RWPE1 (cell line): ENCODE measurements at regions not wholly inside any gene's neighbourhood (a gene's known extent, or its start where the extent isn't known, plus 50 kb on each side); places are given as distances from the start of the nearest gene placed in this dataset.

Source experiments
- CTCF ChIA-PET: fragments of 350-600 bp; sonication (Branson Sonifier 250); formaldehyde crosslinking; extraction: SDS; loops from one replicate; lab custom pipeline; 2021; lab: Yijun Ruan, JAX
- POLR2A ChIA-PET: fragments of 400-600 bp; formaldehyde crosslinking; extraction: SDS; loops from one replicate; lab custom pipeline; 2020; ENCODE audit warnings: antibody characterized with exemption; ENCODE audit not compliant: low non-redundant PET; lab: Yijun Ruan, JAX
- DNase-seq: peaks from one replicate; pipeline ENCODE4 v3.0.0; 2012; ENCODE audit warnings: low spot score
- H3K27ac ChIP-seq: fragments of 450-650 bp; 2 replicates; pipeline ENCODE4 v1.5.1; 2017
- TF ChIP-seq, protein P1 (sequence below): fragments of 450-650 bp; conservative IDR thresholded peaks from 2 replicates; pipeline ENCODE4 v1.5.1; 2017; ENCODE audit warnings: low read depth, mild to moderate bottlenecking

DNA sequence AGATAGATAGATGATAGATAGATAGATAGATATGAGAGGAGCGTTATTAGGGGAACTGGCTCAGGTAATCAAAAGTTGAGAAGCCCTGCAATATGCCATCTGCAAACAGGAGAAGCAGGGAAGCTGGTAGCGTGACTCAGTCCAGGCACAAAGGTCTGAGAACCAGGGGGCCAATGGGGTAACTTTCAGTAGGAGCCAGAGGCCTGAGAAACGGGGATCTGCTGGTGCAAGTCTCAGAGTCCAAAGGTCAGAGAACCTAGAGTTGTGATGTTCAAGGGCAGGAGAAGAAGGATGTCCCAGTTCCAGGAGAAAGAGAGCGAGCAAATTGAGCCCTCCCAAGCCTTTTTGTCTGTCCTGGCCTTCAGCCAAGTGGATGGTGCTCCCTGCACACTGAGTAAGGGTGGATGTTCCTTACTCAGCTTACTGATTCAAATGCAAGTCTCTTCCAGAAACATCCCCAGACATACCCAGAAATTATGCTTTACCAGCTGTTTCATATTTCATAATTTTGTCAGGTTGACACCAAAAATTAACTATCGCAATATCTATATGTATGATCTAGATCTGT is 52.5 kb upstream of the SLC22A11 start:
- TF ChIP-seq, protein P1, sequence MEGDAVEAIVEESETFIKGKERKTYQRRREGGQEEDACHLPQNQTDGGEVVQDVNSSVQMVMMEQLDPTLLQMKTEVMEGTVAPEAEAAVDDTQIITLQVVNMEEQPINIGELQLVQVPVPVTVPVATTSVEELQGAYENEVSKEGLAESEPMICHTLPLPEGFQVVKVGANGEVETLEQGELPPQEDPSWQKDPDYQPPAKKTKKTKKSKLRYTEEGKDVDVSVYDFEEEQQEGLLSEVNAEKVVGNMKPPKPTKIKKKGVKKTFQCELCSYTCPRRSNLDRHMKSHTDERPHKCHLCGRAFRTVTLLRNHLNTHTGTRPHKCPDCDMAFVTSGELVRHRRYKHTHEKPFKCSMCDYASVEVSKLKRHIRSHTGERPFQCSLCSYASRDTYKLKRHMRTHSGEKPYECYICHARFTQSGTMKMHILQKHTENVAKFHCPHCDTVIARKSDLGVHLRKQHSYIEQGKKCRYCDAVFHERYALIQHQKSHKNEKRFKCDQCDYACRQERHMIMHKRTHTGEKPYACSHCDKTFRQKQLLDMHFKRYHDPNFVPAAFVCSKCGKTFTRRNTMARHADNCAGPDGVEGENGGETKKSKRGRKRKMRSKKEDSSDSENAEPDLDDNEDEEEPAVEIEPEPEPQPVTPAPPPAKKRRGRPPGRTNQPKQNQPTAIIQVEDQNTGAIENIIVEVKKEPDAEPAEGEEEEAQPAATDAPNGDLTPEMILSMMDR = no peak
- ChIA-PET POLR2A (no interaction called here), CTCF (interaction anchor here (0.8 kb wide), 1 partner anchor 13 kb away, joined by 3 read pairs; no protein-coding TSS in a partner anchor)
- H3K27ac ChIP-seq = no peak overlapping the region
- no peak for DNase-seq

DNA sequence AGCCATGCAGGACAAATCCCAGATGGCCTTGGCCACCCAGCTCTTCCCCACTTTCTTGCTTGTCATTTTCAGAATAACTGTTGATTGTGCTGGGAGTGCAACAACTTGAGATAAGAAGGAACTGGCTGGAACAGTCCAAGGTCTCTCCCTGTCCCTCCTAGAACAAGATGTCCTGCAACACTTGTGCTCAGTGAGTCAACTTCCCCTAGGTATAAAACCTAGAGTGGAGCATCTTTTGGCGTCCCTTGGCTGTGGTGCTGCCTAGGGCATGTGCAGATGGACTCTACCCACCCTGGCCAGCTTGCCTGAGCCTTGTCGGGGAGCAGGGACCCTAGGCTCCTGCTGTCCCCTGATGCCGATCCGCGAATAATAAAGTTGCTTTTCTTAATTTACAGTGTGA is 50.7 kb upstream of the SLC22A11 start:
- DNase-seq = no peak
- TF ChIP-seq, protein P1 = no peak
- CTCF ChIA-PET = no interaction called here
- POLR2A ChIA-PET = no interaction called here
- no peak overlapping the region for H3K27ac ChIP-seq
